Keratinocyte (primary cell): ENCODE measurements at regions not wholly inside any gene's neighbourhood (a gene's known extent, or its start where the extent isn't known, plus 50 kb on each side); places are given as distances from the start of the nearest gene placed in this dataset.

Experiments used
- DNase-seq: peaks from one replicate; pipeline ENCODE4 v3.0.0-alpha.2; 2011; ENCODE audit warnings: low read depth, missing footprints, low spot score
- FAIRE-seq: peaks from 2 replicates; lab custom pipeline; 2011; peaks lifted over from hg19 to GRCh38; lab: Jason Lieb, UNC
- H2AFZ ChIP-seq: 2 replicates; pipeline ENCODE4 v1.6.0; 2012; ENCODE audit warnings: low read length, control low read depth, inconsistent platforms; ENCODE audit not compliant: control insufficient read depth
- H3K27ac ChIP-seq: 2 replicates; pipeline ENCODE4 v1.5.1; 2011; ENCODE audit warnings: low read length; ENCODE audit not compliant: control insufficient read depth, insufficient read depth
- H3K27me3 ChIP-seq: 3 replicates; pipeline ENCODE4 v1.6.0; 2011; ENCODE audit warnings: low read length; ENCODE audit not compliant: control insufficient read depth, insufficient read depth; ENCODE audit errors: extremely low read depth
- H3K36me3 ChIP-seq, 2 experiments: 2 replicates in 1 of 2; 3 replicates in 1 of 2; pipeline ENCODE4 v1.5.1; 2011; ENCODE audit warnings: low read length in 2 of 2, mild to moderate bottlenecking in 1 of 2; ENCODE audit not compliant: control insufficient read depth in 2 of 2, insufficient read depth in 2 of 2; ENCODE audit errors: extremely low read depth in 1 of 2
- H3K4me1 ChIP-seq: 3 replicates; pipeline ENCODE4 v1.5.1; 2011; ENCODE audit warnings: low read length; ENCODE audit not compliant: control insufficient read depth, insufficient read depth; ENCODE audit errors: extremely low read depth
- H3K4me2 ChIP-seq: 3 replicates; pipeline ENCODE4 v1.6.0; 2011; ENCODE audit warnings: low read depth, low read length; ENCODE audit not compliant: control insufficient read depth, insufficient read depth; ENCODE audit errors: extremely low read depth
- H3K4me3 ChIP-seq, 3 experiments: fragments of 200-600 bp in 1 of 3; sonication (generic) in 1 of 3; 2 replicates in 2 of 3; 3 replicates in 1 of 3; pipeline ENCODE4 v1.5.1; 2011 to 2016; ENCODE audit warnings: low read length in 3 of 3, mild to moderate bottlenecking in 3 of 3, control low read depth in 2 of 3, inconsistent platforms in 1 of 3, low read depth in 1 of 3, mixed read lengths in 1 of 3, mixed run types in 1 of 3, moderate library complexity in 1 of 3; ENCODE audit not compliant: control insufficient read depth in 2 of 3, insufficient read depth in 2 of 3; ENCODE audit errors: extremely low read depth in 1 of 3
- H3K79me2 ChIP-seq: 2 replicates; pipeline ENCODE4 v1.6.0; 2012; ENCODE audit warnings: low read length; ENCODE audit not compliant: control insufficient read depth, insufficient read depth
- H3K9ac ChIP-seq: 3 replicates; pipeline ENCODE4 v1.6.0; 2011; ENCODE audit warnings: low read length; ENCODE audit not compliant: control insufficient read depth, insufficient read depth; ENCODE audit errors: extremely low read depth
- H3K9me1 ChIP-seq: 3 replicates; pipeline ENCODE4 v1.6.0; 2011; ENCODE audit warnings: low read length; ENCODE audit not compliant: control insufficient read depth, insufficient read depth; ENCODE audit errors: extremely low read depth
- H3K9me3 ChIP-seq: 2 replicates; pipeline ENCODE4 v1.5.1; 2012; ENCODE audit warnings: low read depth, low read length; ENCODE audit not compliant: control insufficient read depth
- H4K20me1 ChIP-seq: 3 replicates; pipeline ENCODE4 v1.6.0; 2011; ENCODE audit warnings: low read length; ENCODE audit not compliant: control insufficient read depth, insufficient read depth; ENCODE audit errors: extremely low read depth
- CTCF ChIP-seq, 3 experiments: IDR thresholded peaks in 1 of 3; conservative IDR thresholded peaks in 1 of 3; optimal IDR thresholded peaks in 1 of 3; 2 replicates in 2 of 3; 3 replicates in 1 of 3; pipeline versions ENCODE3 to v1.5.1; 2011; ENCODE audit warnings: low read length in 3 of 3, mild to moderate bottlenecking in 3 of 3, moderate library complexity in 2 of 3, control low read depth in 1 of 3, inconsistent platforms in 1 of 3; ENCODE audit not compliant: insufficient read depth in 2 of 3; ENCODE audit errors: extremely low read depth in 1 of 3
- EZH2 ChIP-seq: IDR thresholded peaks from one replicate; pipeline ENCODE4 v1.6.1; 2012; ENCODE audit warnings: inconsistent platforms, mild to moderate bottlenecking, low read length, moderate library complexity
- dilution Hi-C: fragments of 300-500 bp; cut with MboI; formaldehyde crosslinking; loops from one replicate; pipeline ENCODE4 v1.7.0; 2020; ENCODE audit warnings: low sequenced_read_pairs; ENCODE audit not compliant: extremely low pct_ligation_motif_present

GRCh38 chr3:88334187-88334868 lies 184.6 kb downstream of the C3orf38 start:
- Histone ChIP-seq H3K4me2 (no peak overlapping the region), H3K27ac (no peak overlapping the region), H3K4me1 (no peaks in the 10 kb centered on the region), H4K20me1 (no peaks in the 10 kb centered on the region), H3K9me3 (no peaks in the 10 kb centered on the region), H3K4me3 (no peak overlapping the region), H3K27me3 (no peaks in the 10 kb centered on the region), H2AFZ (no peak overlapping the region), H3K79me2 (no peaks in the 10 kb centered on the region), H3K9me1 (no peaks in the 10 kb centered on the region), H3K36me3 (no peaks in the 10 kb centered on the region), H3K9ac (no peak overlapping the region)
- dilution Hi-C loops: no loop called here
- FAIRE-seq (no peak), DNase-seq (no peak)
- no peak for TF ChIP-seq EZH2
- TF ChIP-seq CTCF (optimal IDR thresholded peaks at IDR 0.05 in 1 of 3, IDR thresholded peaks at IDR 0.05 in 1 of 3, conservative IDR thresholded peaks at IDR 0.05 in 1 of 3; ENCODE audit: extremely low read depth in 1 of 3, insufficient read depth in 2 of 3, low read length in 3 of 3): no peak

GRCh38 chr3:88336894-88337293 lies 187.1 kb downstream of the C3orf38 start:
- no peak overlapping the region for H3K27ac ChIP-seq
- TF ChIP-seq CTCF (optimal IDR thresholded peaks at IDR 0.05 in 1 of 3, IDR thresholded peaks at IDR 0.05 in 1 of 3, conservative IDR thresholded peaks at IDR 0.05 in 1 of 3; ENCODE audit: extremely low read depth in 1 of 3, insufficient read depth in 2 of 3, low read length in 3 of 3) (no peak), EZH2 (no peak)
- dilution Hi-C loops: no loop called here
- H3K9me3 ChIP-seq: no peaks in the 10 kb centered on the region
- no peaks in the 10 kb centered on the region for H3K9me1 ChIP-seq
- no peak overlapping the region for H3K4me3 ChIP-seq
- H4K20me1 ChIP-seq: no peaks in the 10 kb centered on the region
- H3K36me3 ChIP-seq: no peaks in the 10 kb centered on the region
- no peak overlapping the region for H3K9ac ChIP-seq
- DNase-seq: no peak
- FAIRE-seq: no peak
- H3K27me3 ChIP-seq: no peaks in the 10 kb centered on the region
- no peaks in the 10 kb centered on the region for H3K4me1 ChIP-seq
- H3K79me2 ChIP-seq: no peaks in the 10 kb centered on the region
- no peak overlapping the region for H2AFZ ChIP-seq
- no peak overlapping the region for H3K4me2 ChIP-seq
